ENCODE measurements at regions not wholly inside any gene's neighbourhood (a gene's known extent, or its start where the extent isn't known, plus 50 kb on each side); places are given as distances from the start of the nearest gene placed in this dataset.
"Not testable (repeated sequence)": the region's sequence is repeated elsewhere in the genome, so short reads cannot be mapped to it uniquely, and the experiment has no call there.

DNA sequence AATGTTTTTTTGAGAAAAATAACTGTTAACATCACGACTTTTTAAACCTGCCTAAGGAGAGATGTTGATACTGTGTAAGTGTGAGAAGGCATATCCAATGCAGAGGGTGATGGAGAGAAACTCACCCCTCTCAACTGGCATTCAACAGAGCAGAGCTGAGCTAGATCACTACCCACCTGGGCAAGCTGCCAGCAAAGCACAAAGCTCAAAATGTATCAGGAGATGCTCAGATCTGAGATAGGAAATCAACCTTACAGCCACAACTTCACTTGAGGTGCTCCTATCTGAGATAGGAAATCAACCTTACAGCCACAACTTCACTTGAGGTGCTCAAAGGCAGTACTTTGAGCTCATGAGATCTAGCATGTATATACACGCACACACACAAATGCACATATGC lies 151.5 kb upstream of the PDE1C start:
- no peak for DNase-seq

DNA sequence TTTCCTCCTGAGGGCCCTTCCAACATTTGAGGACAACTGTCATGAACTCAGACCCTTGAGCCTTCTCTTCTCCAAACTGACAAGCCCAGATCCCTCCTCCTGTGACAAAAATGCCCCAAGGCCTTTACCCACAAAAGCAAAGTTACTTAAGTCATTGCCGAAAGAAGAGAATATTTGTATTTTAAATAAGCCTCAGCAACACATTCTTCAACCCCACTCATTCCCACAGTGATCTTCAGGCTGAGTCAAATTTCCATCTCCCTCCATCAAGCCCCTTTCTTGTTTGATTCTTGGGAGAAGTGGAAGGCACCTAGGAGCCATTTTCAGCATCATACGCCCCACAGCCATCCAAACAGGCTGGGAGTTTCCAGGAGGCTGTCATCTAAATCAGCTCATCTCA lies 150.8 kb upstream of the PDE1C start:
- no peak for DNase-seq

DNA sequence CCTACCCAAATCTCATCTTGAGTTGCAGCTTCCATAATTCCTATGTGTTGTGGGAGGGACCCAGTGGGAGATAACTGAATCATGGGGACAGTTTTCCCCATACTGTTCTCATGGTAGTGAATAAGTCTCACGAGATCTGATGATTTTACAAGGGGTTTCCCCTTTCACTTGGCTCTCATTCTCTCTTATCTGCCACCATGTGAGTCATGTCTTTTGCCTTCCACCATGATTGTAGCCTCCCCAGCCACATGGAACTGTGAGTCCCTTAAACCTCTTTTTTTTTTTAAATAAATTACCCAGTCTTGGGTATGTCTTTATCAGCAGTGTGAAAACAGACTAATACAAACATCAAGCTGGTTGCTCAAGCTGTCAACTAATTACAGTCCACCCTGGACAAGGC lies 149.6 kb upstream of the PDE1C start:
- DNase-seq, result not testable (repeated sequence)

DNA sequence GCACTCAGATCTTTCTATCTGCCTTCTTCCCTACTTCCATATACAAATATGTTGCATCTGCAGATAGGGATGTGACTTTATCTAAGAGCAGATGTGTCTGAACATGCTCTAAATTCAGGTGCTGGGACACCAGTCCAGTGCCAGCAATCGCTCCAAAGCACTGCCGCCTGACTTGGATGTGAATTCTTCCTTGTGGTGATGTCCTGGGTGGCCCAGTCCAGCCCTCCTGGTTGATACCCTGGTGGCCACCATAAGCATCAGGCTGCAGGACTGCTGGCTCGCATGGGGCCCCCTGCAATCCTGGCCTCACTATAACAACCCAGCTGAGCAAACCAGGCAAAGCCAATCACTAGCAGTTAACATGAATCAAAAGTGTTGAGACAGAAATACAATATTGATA lies 149.2 kb upstream of the PDE1C start:
- no peak for DNase-seq

DNA sequence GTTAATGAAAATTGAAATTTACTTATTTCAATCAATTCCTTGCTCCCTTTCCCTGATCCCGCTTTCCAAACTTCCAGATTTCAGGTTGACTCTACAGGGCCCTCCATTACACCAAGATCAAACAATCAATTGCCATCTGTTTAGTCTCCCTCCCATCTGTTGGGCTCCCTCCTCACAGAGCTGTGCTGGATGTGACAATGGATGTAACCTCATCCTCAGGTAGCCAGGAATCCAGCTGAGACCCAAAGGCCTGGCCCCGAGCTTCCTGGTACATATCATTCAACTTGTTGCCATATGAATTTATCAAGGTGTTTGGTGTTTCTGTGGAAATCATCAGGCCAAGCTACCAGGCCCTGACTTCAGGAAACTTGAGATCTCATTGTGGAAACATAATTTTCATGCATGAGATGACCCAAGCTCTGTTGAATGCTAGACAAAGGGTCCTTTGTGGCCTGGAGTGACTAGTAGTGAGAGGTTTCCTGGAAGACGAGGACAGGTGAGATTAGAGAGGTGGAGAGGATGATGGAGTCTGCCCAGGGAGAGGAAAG lies 148.6 kb upstream of the PDE1C start:
- no peak for DNase-seq

DNA sequence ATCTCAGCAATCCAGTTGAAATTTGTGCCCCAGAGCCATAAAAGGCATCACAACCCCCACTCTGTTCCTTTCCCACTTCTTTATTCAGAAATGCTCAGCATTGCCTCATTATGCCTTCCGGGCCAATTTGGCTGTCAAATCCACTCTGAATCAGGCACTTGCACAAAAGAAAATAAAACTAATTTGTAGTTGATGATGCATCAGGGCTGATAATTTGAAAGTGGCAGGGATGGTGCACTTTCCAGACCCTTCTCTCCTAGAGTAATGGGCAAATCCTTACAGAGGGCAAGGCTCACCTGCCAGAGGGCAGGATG lies 147.9 kb upstream of the PDE1C start:
- no peak for DNase-seq

DNA sequence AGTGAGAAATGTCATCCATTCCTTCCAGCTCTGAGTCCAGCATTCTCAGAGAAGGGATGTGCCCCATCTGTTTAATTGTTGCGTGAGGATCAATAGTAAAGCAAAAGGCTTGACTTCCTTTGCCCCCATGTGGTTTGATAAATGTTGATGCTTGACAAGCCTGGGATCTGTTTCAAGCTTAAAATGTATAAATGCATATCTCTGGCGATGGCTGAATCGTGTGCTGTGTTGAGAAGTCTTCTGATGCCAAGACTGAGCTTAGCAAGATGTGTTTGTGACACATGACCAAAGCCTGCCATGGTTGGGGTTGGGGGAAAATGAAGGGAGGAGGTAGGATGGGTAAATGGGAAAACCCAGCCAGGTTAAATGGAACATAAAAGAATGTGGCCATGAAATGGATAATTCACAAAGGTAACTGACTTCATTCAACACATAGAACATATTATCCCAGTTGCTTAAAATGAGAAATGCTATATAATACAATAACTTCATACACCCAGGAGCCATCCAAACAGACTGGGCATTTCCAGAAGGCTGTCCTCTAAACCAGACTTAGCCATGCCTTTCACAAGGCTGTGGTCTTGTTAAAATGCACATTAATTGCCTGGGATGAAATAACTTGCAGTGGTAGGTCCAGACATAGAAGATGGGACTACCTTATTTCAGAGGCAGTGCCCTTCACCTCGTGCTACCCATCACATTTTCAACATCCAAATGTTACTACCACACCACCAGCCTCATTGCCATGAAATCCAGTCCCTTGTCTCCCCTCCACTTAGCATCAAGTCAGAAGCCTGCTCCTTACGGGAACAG lies 147.3 kb upstream of the PDE1C start:
- DNase-seq, result no peak

DNA sequence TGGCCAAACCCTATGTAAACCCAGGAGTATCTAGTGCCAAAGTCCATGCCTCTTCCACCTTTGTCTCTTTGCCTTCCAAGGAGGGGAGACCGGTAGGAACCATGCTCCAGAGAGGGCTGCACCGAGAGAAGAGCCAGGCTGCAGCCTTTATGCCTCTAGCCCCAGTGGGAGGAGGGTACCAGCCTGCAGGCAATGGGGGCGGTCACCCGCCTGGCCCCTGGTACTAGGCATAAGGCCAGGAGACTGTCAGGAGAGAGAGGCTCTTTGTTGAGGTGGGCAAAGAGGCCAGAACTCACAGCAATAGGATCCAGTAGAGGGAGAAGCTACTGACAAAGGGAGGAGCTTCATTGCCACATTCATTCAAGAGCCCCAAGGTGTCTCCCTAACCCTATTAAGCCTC lies 146.6 kb upstream of the PDE1C start:
- no peak for DNase-seq

DNA sequence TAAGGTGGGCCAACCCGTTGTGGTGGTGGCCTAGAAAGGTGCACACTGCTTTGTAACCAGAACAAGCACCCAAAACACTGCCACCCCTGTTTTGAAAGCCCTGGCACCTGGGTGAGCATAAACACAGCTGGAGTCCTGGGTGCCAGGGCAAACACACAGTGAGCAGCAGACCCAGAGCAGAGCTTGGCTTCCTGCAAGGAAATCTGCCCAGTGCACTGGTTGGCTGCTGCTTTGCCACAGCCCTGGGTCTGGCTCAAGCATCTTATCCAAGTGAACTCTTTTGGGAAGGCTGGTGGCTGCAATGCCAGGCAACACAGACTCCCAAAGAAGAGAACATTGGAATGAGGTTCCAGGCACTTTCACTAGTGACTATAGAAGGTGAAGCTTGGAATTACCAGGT lies 145.5 kb upstream of the PDE1C start:
- no peak for DNase-seq

DNA sequence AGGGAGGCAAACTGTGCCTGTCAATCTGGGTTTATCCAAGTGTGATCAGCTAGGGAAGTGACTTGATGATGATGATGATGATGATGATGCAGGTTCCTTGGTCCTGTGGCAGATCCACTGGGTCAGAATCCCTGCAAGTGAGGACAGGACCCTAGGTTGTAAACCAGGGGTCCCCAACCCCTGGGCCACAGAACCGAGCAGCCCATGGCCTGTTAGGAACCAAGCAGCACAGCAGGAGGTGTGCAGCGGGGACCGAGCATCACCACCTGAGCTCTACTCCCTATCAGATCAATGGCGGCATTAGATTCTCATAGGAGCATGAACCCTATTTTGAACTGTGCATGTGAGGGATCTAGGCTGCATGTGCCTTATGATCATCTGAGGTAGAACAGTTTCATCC lies 144.7 kb upstream of the PDE1C start:
- no peak for DNase-seq

DNA sequence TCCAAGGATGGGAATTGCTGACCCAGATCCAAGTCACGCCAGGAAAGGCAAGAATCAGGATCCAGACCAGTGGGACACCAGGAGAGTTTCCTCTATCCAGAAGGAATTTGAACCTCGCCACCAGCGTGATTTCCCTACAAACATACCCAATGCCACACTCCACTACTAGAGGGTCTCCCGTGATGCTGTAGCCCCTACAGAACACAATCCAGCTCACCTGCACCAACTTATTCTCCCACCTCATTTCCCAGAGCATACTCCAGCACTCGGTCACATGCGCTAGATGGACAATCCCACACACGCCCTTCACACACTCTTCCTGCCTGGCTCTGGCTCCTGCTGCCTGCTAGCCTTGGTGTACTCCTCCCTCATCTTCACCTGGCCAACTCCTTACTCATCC lies 142.1 kb upstream of the PDE1C start:
- no peak for DNase-seq

DNA sequence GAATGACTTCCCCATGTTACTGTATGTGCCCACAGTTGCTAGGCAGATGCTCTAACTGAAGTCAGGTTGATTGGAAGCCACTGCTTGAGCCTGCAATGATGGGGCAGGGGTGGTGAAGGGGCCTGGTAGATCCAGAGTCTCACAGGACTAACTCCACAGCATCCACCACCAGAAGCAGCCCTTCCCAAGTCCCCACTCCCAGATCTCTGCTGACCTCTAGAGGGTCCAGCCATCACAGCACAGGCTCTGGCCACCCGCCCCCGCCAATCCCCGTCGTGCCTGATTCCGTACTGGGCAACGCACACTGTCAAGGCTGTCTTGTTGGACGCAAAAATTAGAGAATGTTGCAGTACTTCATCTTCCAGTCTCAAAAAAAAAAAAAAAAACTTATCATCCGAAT lies 136.8 kb upstream of the PDE1C start:
- DNase-seq, result no peak

DNA sequence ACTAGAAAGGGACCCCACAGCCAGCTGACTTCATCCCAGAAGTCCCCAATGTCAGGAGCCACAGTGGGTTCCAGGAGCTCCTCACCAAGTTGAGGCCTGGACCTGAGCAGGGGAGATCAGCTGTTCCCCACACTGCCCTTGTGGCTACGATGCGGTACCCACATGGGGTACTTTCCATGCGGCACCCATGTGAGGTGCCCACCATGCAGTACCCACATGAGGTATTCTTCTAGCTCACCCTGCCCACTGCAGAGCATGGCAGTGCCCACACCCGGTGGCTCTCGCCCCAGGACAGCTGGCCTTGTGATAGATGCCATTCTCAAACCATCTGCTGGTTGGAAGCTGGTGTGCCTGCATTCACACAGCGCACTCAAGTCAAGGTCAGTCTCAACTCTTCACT lies 136.3 kb upstream of the PDE1C start:
- no peak for DNase-seq

DNA sequence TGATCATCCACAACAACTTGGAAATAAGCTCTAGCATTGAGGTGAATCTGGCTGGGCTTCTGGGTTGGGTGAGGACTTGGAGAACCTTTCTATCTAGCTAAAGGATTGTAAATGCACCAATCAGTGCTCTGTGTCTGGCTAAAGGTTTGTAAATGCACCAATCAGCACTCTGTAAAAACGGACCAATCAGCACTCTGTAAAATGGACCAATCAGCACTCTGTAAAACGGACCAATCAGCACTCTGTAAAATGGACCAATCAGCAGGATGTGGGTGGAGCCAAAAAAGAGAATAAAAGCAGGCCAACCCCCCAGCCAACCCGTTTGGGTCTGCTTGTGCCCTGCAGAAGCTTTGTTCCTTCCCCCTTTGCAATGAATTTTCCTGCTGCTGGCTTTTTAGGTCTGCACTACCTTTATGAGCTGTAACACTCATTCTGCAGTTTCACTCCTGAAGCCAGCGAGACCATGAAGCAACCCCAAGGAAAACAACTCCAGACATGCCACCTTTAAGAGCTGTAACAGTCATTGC lies 135.2 kb upstream of the PDE1C start:
- not testable (repeated sequence) for DNase-seq

DNA sequence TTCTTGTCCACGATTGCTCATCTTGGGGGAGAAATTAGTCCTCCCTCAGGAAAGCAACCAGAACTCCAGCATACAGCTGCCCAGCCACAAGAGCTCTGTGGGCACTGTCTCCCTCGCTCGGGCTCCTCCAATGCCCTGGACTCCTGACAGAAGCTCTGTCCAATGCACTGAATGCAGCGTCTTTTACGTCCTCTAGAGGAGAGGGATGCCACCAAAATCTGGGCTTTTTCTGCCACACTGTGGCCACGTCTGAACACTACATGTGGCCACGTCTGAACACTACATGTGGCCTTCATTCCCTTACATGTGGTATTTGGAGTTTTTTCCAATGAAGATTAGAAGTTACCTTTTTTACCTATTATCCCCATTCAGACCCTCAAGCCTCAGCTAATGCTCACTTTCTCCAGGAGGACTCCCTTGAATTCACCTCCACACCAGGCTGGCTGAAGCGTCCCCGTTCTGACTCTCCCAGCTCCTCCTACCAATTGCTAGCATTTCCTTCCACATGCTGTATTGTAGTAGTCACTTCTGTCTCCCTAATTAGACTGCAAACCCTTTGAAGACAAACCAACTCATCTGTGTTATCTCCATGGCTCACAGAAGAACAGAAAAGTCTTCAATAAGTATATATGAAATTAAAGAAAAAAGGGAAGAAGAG lies 134.3 kb upstream of the PDE1C start:
- peak; percentile 74 for DNase-seq

DNA sequence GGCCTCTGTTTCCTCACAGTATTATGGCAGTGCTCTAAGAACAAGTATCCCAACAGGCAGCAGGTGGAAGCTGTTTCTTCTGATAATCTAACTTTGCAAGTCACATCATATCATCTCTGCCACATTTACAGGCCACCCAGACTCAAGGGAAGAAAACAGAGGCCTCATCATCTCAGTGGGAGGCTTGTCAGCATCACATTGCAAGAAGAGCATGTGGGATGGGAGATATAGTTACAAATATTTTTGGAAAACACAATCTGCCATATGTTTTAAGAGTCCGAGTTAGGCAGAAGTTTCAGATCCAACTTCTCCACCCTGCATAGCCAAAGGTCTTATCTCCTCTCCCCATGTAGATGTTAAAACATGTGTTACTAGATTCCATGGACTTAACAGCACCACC lies 130.4 kb upstream of the PDE1C start:
- no peak for DNase-seq

DNA sequence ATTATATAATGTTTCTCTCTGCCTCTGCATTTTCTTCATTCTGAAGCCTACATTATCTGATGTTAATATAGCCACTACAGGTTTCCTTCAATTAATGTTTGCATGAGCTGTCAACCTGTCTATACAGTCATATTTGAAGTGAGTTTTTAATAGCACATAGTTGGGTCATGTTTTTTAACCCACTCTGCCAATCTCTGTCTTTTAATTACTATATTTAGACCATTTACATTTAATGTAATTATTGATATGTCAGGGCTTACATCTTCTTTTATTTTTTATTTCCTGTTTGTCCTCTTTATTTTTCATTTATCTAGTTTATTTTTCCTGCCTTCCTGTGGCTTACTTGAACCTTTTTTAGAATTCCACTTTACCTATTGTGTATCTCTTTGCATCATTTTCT lies 124.3 kb upstream of the PDE1C start:
- DNase-seq, result no peak

DNA sequence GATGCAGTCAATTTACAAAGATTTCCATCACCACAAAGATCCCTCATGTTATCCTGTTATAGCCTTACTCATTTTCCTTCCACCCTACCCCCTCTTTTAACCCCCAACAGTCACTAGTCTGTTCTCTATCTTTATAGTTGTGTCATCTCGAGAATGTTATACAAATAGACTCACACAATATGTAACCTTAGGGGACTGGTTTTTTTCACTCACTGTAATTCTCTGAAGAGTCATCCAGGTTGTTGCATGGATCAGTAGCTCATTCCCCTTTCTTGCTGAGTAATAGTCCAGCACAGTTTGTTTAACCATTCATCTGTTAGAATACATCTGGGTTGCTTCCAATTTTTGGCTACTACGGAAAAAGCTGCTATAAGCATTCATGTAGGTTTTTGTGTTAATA lies 121.1 kb upstream of the PDE1C start:
- no peak for DNase-seq

DNA sequence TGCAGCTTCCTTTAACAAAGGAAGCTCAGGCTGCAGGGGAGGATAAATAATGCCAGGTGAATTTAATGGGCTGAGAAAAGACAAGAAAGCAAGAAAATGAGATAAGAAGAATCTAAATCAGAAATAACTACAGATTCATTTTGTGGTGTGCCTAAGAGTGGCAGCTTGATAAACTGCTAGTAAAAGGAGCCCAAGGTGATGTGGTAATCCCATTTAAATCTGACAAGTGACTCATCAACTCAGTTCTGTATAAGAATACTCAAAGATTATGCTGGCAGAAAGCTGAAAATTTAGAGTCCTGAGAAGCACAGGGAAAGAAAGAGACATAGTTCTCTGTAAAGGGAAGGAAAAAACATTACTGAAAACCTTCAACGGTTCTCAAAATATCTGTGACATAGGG lies 109.4 kb upstream of the PDE1C start:
- DNase-seq, result no peak

DNA sequence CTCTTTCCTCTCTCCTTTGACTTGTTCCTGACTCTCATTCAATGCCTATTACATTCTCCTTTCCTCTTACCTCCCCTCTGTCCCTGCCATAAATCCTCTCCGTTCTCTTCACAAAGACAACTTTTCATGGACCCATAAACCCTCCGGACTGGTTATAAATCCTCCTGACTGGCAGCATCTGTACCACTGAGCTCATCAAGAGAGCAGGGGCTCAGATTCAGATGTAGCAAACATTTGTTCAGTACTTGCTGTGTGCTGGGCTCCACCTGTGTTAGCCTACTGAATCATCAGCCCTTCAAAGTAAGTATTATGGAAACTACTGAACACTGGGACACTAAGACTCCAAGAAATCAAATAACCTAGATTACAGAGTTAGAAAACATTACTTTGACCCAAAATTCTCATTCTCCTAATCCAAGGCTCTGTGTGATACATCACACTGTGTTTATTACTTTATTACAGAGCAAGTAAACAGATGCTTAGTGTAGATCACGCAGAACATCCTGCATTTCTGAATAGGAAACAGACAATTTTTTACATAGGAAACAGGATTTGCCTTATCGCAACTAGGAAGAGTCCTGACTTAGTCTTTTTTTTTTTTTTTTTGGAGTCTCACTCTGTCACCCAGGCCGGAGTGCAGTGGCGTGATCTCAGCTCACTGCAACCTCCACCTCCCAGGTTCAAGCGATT lies 108.6 kb upstream of the PDE1C start:
- no peak for DNase-seq

DNA sequence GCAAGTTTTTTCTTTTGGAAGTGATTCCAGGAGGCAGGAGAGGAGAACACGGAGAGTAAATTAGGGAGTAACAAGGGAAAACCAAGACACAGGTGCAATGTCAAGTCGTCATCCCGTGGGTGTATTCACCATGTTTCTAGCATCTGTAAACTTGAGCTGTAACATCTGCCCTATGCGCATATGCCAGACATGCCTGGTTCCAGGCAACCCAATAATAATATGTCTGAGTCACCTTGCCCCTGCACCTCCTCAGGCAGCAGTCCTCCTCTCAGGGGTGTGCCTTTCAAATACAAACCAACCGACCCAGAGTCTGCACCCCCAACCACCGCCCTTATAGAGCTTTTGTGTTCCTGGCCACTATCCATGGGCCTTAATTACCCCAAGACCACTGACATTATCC lies 107.0 kb upstream of the PDE1C start:
- no peak for DNase-seq

DNA sequence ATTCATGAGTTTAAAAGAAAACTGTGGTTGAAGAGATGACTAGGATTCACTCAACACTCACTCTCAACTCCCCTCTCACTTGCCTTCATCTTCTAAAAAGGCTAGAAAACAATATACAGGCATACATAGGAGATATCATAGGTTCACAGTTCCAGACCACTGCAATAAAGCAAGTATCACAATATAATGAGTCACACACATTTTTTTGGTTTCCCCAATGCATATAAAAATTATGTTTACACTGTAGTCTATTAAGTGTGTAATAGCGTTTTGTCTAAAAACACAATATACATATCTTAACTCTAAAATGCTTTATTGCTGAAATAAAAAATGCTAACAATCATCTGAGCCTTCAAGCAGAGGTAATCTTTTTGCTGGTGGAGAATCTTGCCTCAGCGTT lies 104.9 kb upstream of the PDE1C start:
- no peak for DNase-seq

DNA sequence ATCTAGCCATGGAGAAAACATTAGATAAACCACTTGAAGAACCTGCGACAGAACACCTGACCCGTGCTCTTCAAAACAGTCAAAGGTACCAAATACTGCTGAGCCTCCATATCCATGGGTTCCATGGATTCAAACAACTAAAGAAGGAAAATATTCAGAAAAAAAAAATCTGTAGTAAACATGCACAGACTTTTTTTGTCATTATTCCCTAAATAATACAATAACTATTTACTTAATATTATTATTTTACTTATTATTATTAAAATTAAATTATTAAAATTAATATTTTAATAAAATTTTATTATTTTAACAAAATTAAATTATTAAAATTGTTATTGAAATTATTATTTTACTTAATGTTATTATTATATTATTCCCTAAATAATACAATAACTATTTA lies 101.0 kb upstream of the PDE1C start:
- DNase-seq, result no peak

DNA sequence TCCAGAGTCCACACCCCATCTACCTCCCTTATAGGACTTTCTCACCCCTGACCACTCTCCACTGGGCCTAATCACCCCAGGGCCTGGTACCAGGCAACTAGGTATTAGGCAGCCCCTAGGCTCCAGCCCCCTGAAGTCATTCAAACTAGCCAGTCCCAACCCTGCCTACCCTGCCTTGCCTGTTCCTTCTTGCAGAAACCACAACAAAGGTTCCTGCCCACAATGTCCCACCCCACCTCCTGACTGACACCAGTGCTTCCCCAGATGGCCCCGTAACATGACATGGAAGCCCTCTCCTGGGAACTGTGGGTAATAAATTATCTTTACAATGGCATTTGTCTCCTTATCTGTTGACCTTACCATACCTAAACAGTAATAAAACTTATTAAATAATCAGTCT lies 100.6 kb upstream of the PDE1C start:
- DNase-seq, result no peak
